Neural crest cell (in vitro differentiated cells): ENCODE measurements at regions not wholly inside any gene's neighbourhood (a gene's known extent, or its start where the extent isn't known, plus 50 kb on each side); places are given as distances from the start of the nearest gene placed in this dataset.

Experiments used
- DNase-seq: peaks from one replicate; pipeline ENCODE4 v3.0.0; 2021; ENCODE audit warnings: low read depth, mixed read lengths, low spot score
- H3K27ac Mint-ChIP-seq: one replicate; pipeline ENCODE4 v1.8.0; 2021; ENCODE audit warnings: mild to moderate bottlenecking, mixed read lengths; ENCODE audit not compliant: unreplicated experiment
- H3K27me3 Mint-ChIP-seq: 2 replicates; pipeline ENCODE4 v1.8.0; 2021; ENCODE audit warnings: low read depth, mild to moderate bottlenecking, mixed read lengths
- H3K36me3 Mint-ChIP-seq: 2 replicates; pipeline ENCODE4 v1.8.0; 2021; ENCODE audit warnings: low read depth, mild to moderate bottlenecking, mixed read lengths
- H3K4me1 Mint-ChIP-seq: 2 replicates; pipeline ENCODE4 v1.8.0; 2021; ENCODE audit warnings: mixed read lengths
- H3K4me3 Mint-ChIP-seq: one replicate; pipeline ENCODE4 v1.8.0; 2021; ENCODE audit warnings: mild to moderate bottlenecking, mixed read lengths
- H3K9me3 Mint-ChIP-seq: 2 replicates; pipeline ENCODE4 v1.8.0; 2021; ENCODE audit warnings: mixed read lengths
- CTCF ChIP-seq: fragments of 200-600 bp; sonication (generic); conservative IDR thresholded peaks from 2 replicates; pipeline ENCODE4 v1.5.0; 2021; ENCODE audit warnings: antibody characterized with exemption, mild to moderate bottlenecking

GRCh38 chr5:74201334-74202081 lies 439.0 kb downstream of the ENC1 start:
- Mint-ChIP-seq H3K36me3 (no peaks in the 10 kb centered on the region), H3K4me3 (no peak overlapping the region), H3K4me1 (peaks cover 32% of the 10 kb centered on the region), H3K9me3 (no peaks in the 10 kb centered on the region), H3K27me3 (no peaks in the 10 kb centered on the region), H3K27ac (no peak overlapping the region)
- TF ChIP-seq CTCF = no peak
- DNase-seq = no peak

- H3K36me3 Mint-ChIP-seq = no peaks in the 10 kb centered on the region
- TF ChIP-seq CTCF = no peak
- no peak for DNase-seq
- peaks cover 25% of the 10 kb centered on the region for H3K4me1 Mint-ChIP-seq
- H3K27ac Mint-ChIP-seq = no peak overlapping the region
- no peaks in the 10 kb centered on the region for H3K9me3 Mint-ChIP-seq
- no peak overlapping the region for H3K4me3 Mint-ChIP-seq
- H3K27me3 Mint-ChIP-seq = no peaks in the 10 kb centered on the region
These were observed 440.0 kb downstream of the ENC1 start for GRCh38 chr5:74200560-74200959.

DNA sequence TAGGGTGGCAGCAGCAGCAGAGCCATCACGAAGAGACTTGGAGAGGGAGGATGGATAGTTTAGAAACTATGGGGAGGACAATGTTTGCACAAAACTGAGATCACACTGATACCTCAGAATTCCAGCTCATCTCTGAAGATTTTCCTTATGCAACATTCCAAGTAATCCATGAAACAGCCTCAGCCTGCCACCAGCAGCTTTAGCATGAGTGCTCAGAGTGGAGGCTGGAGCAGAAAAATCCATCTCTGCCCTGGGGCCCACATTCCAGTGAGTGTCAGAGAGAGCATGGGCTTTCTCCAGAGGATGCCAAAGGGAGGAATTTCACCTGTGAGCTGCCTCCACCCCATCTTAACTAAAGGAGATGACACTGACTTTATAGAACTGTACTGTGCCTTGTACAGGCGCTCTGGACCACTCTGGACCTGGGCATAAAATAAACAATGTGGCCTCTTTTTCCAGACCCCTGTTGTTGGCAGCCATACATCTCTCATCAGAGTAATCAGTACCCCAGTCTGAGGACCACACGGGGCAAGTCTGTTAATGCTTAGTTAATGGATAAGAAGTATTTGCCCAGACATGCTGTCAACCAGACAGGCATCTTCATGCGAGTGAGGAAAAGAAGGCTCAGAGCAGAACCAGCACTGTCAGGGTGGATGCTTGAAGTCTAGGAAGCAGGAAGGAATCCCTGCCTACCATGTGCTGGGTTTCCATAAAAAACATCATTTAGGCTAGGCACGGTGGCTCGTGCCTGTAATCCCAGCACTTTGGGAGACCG lies 440.9 kb downstream of the ENC1 start:
- Mint-ChIP-seq H3K4me3 (no peak overlapping the region), H3K4me1 (peaks cover 25% of the 10 kb centered on the region), H3K27me3 (no peaks in the 10 kb centered on the region), H3K27ac (no peak overlapping the region), H3K9me3 (no peaks in the 10 kb centered on the region), H3K36me3 (no peaks in the 10 kb centered on the region)
- DNase-seq = no peak
- no peak for TF ChIP-seq CTCF

- Mint-ChIP-seq H3K27me3 (no peaks in the 10 kb centered on the region), H3K9me3 (no peaks in the 10 kb centered on the region), H3K4me1 (peaks cover 25% of the 10 kb centered on the region), H3K27ac (no peak overlapping the region), H3K4me3 (no peak overlapping the region), H3K36me3 (no peaks in the 10 kb centered on the region)
- TF ChIP-seq CTCF = no peak
- no peak for DNase-seq
These were observed 441.5 kb downstream of the ENC1 start for GRCh38 chr5:74199005-74199404.

GRCh38 chr5:74198156-74198555 lies 442.4 kb downstream of the ENC1 start:
- H3K36me3 Mint-ChIP-seq = no peaks in the 10 kb centered on the region
- DNase-seq = no peak
- no peaks in the 10 kb centered on the region for H3K9me3 Mint-ChIP-seq
- H3K27ac Mint-ChIP-seq = no peak overlapping the region
- peaks cover 25% of the 10 kb centered on the region for H3K4me1 Mint-ChIP-seq
- no peak for TF ChIP-seq CTCF
- no peak overlapping the region for H3K4me3 Mint-ChIP-seq
- H3K27me3 Mint-ChIP-seq = no peaks in the 10 kb centered on the region
